Endothelial cell of umbilical vein (primary cell): ENCODE measurements at regions not wholly inside any gene's neighbourhood (a gene's known extent, or its start where the extent isn't known, plus 50 kb on each side); places are given as distances from the start of the nearest gene placed in this dataset.

ENCODE experiments used
- EZH2 ChIP-seq: IDR thresholded peaks from 2 replicates; pipeline ENCODE4 v1.6.1; 2012; ENCODE audit warnings: borderline replicate concordance, low read depth, mild to moderate bottlenecking, moderate library complexity, low read length, inconsistent platforms; ENCODE audit not compliant: severe bottlenecking
- FOS ChIP-seq: IDR thresholded peaks from 2 replicates; pipeline ENCODE4 v1.6.1; 2011; ENCODE audit warnings: mild to moderate bottlenecking, low read length, moderate library complexity, borderline replicate concordance; ENCODE audit not compliant: insufficient read depth
- GATA2 ChIP-seq: IDR thresholded peaks from 2 replicates; pipeline ENCODE4 v1.7.0; 2011; ENCODE audit warnings: low read depth, mild to moderate bottlenecking, moderate library complexity, mixed read lengths, low read length; ENCODE audit not compliant: insufficient read length, insufficient read depth
- JUN ChIP-seq: IDR thresholded peaks from 2 replicates; pipeline ENCODE4 v1.6.1; 2011; ENCODE audit warnings: borderline replicate concordance, low read depth; ENCODE audit not compliant: insufficient read length, insufficient read depth
- MYC ChIP-seq: IDR thresholded peaks from one replicate; pipeline ENCODE4 v1.6.1; 2011; ENCODE audit warnings: mild to moderate bottlenecking, low read depth, low read length
- POLR2A ChIP-seq: IDR thresholded peaks from 2 replicates; pipeline ENCODE4 v1.6.1; 2012; ENCODE audit warnings: low read depth, mild to moderate bottlenecking, control low read depth, low read length
- POLR2AphosphoS5 ChIP-seq: IDR thresholded peaks from 2 replicates; pipeline ENCODE4 v1.6.1; 2012; ENCODE audit warnings: low read depth, mild to moderate bottlenecking, control low read depth, low read length, moderate library complexity; ENCODE audit not compliant: insufficient read depth
- TF ChIP-seq, protein P1 (sequence below), 2 donors: IDR thresholded peaks; 1 replicate in 1 of 2; 2 replicates in 1 of 2; pipeline ENCODE4 v1.5.1; 2011; ENCODE audit warnings: low read length in 2 of 2, mild to moderate bottlenecking in 2 of 2, moderate library complexity in 2 of 2, control low read depth in 1 of 2, inconsistent platforms in 1 of 2, low read depth in 1 of 2; ENCODE audit not compliant: insufficient read depth in 1 of 2; ENCODE audit errors: extremely low read depth in 1 of 2
- TF ChIP-seq, protein P2 (sequence below): IDR thresholded peaks from 2 replicates; pipeline ENCODE4 v1.6.1; 2011; ENCODE audit not compliant: insufficient read depth, insufficient read length

DNA sequence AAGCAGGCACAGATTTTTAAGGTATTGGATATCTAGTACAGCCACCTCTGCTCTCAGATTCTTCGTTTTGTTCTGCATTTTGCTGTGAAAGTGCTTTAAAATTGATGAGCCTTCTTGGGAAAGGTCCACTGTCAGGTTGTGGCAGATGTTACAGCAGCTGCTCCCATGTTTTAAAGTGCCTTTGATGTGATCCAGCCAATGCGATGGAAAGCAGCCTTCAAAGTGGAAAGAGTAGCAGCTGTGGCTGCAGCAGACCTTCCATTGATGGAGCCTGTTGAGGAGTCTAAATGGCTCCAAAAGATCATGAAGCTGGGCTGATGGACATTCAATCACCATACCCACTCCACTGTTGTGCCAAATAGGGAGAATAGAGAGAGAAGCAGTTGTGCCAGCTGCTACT, 816.9 kb downstream of the PLA2G4A start:
- no peak for TF ChIP-seq MYC
- no peak for TF ChIP-seq POLR2A
- TF ChIP-seq, protein P1, sequence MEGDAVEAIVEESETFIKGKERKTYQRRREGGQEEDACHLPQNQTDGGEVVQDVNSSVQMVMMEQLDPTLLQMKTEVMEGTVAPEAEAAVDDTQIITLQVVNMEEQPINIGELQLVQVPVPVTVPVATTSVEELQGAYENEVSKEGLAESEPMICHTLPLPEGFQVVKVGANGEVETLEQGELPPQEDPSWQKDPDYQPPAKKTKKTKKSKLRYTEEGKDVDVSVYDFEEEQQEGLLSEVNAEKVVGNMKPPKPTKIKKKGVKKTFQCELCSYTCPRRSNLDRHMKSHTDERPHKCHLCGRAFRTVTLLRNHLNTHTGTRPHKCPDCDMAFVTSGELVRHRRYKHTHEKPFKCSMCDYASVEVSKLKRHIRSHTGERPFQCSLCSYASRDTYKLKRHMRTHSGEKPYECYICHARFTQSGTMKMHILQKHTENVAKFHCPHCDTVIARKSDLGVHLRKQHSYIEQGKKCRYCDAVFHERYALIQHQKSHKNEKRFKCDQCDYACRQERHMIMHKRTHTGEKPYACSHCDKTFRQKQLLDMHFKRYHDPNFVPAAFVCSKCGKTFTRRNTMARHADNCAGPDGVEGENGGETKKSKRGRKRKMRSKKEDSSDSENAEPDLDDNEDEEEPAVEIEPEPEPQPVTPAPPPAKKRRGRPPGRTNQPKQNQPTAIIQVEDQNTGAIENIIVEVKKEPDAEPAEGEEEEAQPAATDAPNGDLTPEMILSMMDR (IDR thresholded peaks at IDR 0.05; ENCODE audit: extremely low read depth in 1 of 2, insufficient read depth in 1 of 2, low read depth in 1 of 2, low read length in 2 of 2) = no peak
- TF ChIP-seq, protein P2, sequence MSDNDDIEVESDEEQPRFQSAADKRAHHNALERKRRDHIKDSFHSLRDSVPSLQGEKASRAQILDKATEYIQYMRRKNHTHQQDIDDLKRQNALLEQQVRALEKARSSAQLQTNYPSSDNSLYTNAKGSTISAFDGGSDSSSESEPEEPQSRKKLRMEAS = no peak
- TF ChIP-seq POLR2AphosphoS5 = no peak
- no peak for TF ChIP-seq EZH2
- no peak for TF ChIP-seq FOS
- TF ChIP-seq GATA2 = no peak
- no peak for TF ChIP-seq JUN
